OCI-LY7 (cell line): ENCODE measurements at regions not wholly inside any gene's neighbourhood (a gene's known extent, or its start where the extent isn't known, plus 50 kb on each side); places are given as distances from the start of the nearest gene placed in this dataset.

Experiments
- BruUV-seq: library from RNA; stranded (reverse); fragments of 400-500 nt; replicated peaks from 2 replicates; lab custom pipeline; 2021; lab: Mats Ljungman, UMichigan
- CTCF ChIA-PET: fragments of 300-600 bp; sonication (Branson Sonifier 250); formaldehyde crosslinking; loops from one replicate; lab custom pipeline; 2022; ENCODE audit warnings: antibody characterized with exemption; ENCODE audit not compliant: unreplicated experiment; lab: Charles Lee
- POLR2A ChIA-PET: fragments of 300-600 bp; sonication (Branson Sonifier 250); formaldehyde crosslinking; loops from one replicate; lab custom pipeline; 2022; ENCODE audit warnings: antibody characterized with exemption; lab: Charles Lee
- DNase-seq: peaks from one replicate; pipeline ENCODE4 v3.0.0-alpha.2; 2015; ENCODE audit warnings: low spot score
- H2AFZ ChIP-seq: fragments of 200-600 bp; sonication (generic), shearing (Covaris generic); 2 replicates; pipeline ENCODE4 v1.6.1; 2014; ENCODE audit warnings: mild to moderate bottlenecking, antibody characterized with exemption, low read length, moderate library complexity
- H3K27ac ChIP-seq: fragments of 200-600 bp; sonication (generic); 2 replicates; pipeline ENCODE4 v1.5.1; 2014; ENCODE audit warnings: mixed run types, low read depth, mild to moderate bottlenecking, moderate library complexity, low read length, inconsistent platforms; ENCODE audit not compliant: poor library complexity, severe bottlenecking
- H3K36me3 ChIP-seq: fragments of 200-600 bp; sonication (generic); 2 replicates; pipeline ENCODE4 v1.6.1; 2014; ENCODE audit warnings: mild to moderate bottlenecking, antibody characterized with exemption, low read length, moderate library complexity, mixed read lengths; ENCODE audit not compliant: insufficient read depth
- H3K4me1 ChIP-seq: fragments of 200-600 bp; sonication (generic); 2 replicates; pipeline ENCODE4 v1.5.1; 2014; ENCODE audit warnings: mild to moderate bottlenecking, low read length; ENCODE audit not compliant: insufficient read depth, poor library complexity, severe bottlenecking
- H3K4me2 ChIP-seq: fragments of 200-600 bp; sonication (generic); 2 replicates; pipeline ENCODE4 v1.6.1; 2014; ENCODE audit warnings: mild to moderate bottlenecking, low read length
- H3K4me3 ChIP-seq: fragments of 200-600 bp; sonication (generic); 2 replicates; pipeline ENCODE4 v1.5.1; 2014; ENCODE audit warnings: mild to moderate bottlenecking, low read depth, low read length; ENCODE audit not compliant: poor library complexity, severe bottlenecking
- H3K79me2 ChIP-seq: fragments of 200-600 bp; sonication (generic); 2 replicates; pipeline ENCODE4 v1.6.1; 2016; ENCODE audit warnings: low read depth, mild to moderate bottlenecking, low read length, moderate library complexity, mixed read lengths; ENCODE audit not compliant: insufficient read depth
- H3K9me2 ChIP-seq: fragments of 200-600 bp; sonication (generic); 2 replicates; pipeline ENCODE4 v1.6.1; 2016; ENCODE audit warnings: mild to moderate bottlenecking, low read length, mixed read lengths; ENCODE audit not compliant: insufficient read depth
- H3K9me3 ChIP-seq: fragments of 200-600 bp; sonication (generic); 2 replicates; pipeline ENCODE4 v1.6.1; 2014; ENCODE audit warnings: mild to moderate bottlenecking, mixed run types, low read length, mixed read lengths
- H4K20me1 ChIP-seq: fragments of 200-600 bp; sonication (generic); 2 replicates; pipeline ENCODE4 v1.6.1; 2014; ENCODE audit warnings: mild to moderate bottlenecking, antibody characterized with exemption, low read length, moderate library complexity, mixed read lengths; ENCODE audit not compliant: insufficient read depth
- CTCF ChIP-seq: fragments of 200-600 bp; sonication (generic); conservative IDR thresholded peaks from 2 replicates; pipeline ENCODE4 v1.5.1; 2014; ENCODE audit warnings: mild to moderate bottlenecking, antibody characterized with exemption, low read length, moderate library complexity, mixed read lengths
- EZH2phosphoT487 ChIP-seq: fragments of 200-600 bp; sonication (generic); IDR thresholded peaks from 2 replicates; pipeline ENCODE4 v1.6.1; 2018; ENCODE audit warnings: low read depth, borderline replicate concordance, mild to moderate bottlenecking, mixed run types, antibody characterized with exemption, low read length, moderate library complexity, mixed read lengths
- intact Hi-C: fragments of 100-400 bp; cut with micrococcal nuclease; formaldehyde crosslinking; loops from one replicate; pipeline ENCODE4 v1.10.0; 2022; ENCODE audit not compliant: unreplicated experiment

GRCh38 chr1:78830321-78830720 lies 176.2 kb downstream of the ADGRL4 start:
- TF ChIP-seq CTCF (no peak), EZH2phosphoT487 (no peak)
- DNase-seq, result no peak
- Histone ChIP-seq H2AFZ (no peak overlapping the region), H3K9me2 (no peaks in the 10 kb centered on the region), H3K4me2 (no peak overlapping the region), H3K27ac (no peak overlapping the region), H3K36me3 (no peaks in the 10 kb centered on the region), H3K4me1 (no peaks in the 10 kb centered on the region), H3K9me3 (no peaks in the 10 kb centered on the region), H3K79me2 (no peaks in the 10 kb centered on the region), H4K20me1 (no peaks in the 10 kb centered on the region), H3K4me3 (no peak overlapping the region)
- CTCF ChIA-PET, result no interaction called here
- intact Hi-C loops, result no loop called here
- POLR2A ChIA-PET, result no interaction called here
- no TSS peak for BruUV-seq

- Histone ChIP-seq H3K9me2 (no peaks in the 10 kb centered on the region), H3K4me3 (no peak overlapping the region), H2AFZ (no peak overlapping the region), H3K27ac (no peak overlapping the region), H3K4me1 (no peaks in the 10 kb centered on the region), H4K20me1 (no peaks in the 10 kb centered on the region), H3K36me3 (no peaks in the 10 kb centered on the region), H3K79me2 (no peaks in the 10 kb centered on the region), H3K4me2 (no peak overlapping the region), H3K9me3 (no peaks in the 10 kb centered on the region)
- BruUV-seq, result no TSS peak
- ChIA-PET CTCF (no interaction called here), POLR2A (interaction anchor here (0.6 kb wide), 1 partner anchor 13 kb away, joined by 4 read pairs; no protein-coding TSS in a partner anchor)
- no peak for DNase-seq
- intact Hi-C loops, result no loop called here
- TF ChIP-seq CTCF, result no peak
- no peak for TF ChIP-seq EZH2phosphoT487
Measured at GRCh38 chr1:78831731-78832360, 174.7 kb downstream of the ADGRL4 start.

GRCh38 chr1:78833491-78833890 lies 173.0 kb downstream of the ADGRL4 start:
- BruUV-seq, result no TSS peak
- intact Hi-C loops, result no loop called here
- CTCF ChIA-PET, result no interaction called here

More at GRCh38 chr1:78833491-78833890, 173.0 kb downstream of the ADGRL4 start:
- no peak for DNase-seq
- Histone ChIP-seq H3K9me2 (no peaks in the 10 kb centered on the region), H3K4me1 (no peaks in the 10 kb centered on the region), H3K4me2 (no peak overlapping the region), H2AFZ (no peak overlapping the region), H3K4me3 (no peak overlapping the region), H3K27ac (no peak overlapping the region), H3K9me3 (no peaks in the 10 kb centered on the region), H3K79me2 (no peaks in the 10 kb centered on the region), H3K36me3 (no peaks in the 10 kb centered on the region), H4K20me1 (no peaks in the 10 kb centered on the region)
- POLR2A ChIA-PET, result no interaction called here
- TF ChIP-seq CTCF (no peak), EZH2phosphoT487 (no peak)
